ENCODE measurements at regions not wholly inside any gene's neighbourhood (a gene's known extent, or its start where the extent isn't known, plus 50 kb on each side); places are given as distances from the start of the nearest gene placed in this dataset.

DNA sequence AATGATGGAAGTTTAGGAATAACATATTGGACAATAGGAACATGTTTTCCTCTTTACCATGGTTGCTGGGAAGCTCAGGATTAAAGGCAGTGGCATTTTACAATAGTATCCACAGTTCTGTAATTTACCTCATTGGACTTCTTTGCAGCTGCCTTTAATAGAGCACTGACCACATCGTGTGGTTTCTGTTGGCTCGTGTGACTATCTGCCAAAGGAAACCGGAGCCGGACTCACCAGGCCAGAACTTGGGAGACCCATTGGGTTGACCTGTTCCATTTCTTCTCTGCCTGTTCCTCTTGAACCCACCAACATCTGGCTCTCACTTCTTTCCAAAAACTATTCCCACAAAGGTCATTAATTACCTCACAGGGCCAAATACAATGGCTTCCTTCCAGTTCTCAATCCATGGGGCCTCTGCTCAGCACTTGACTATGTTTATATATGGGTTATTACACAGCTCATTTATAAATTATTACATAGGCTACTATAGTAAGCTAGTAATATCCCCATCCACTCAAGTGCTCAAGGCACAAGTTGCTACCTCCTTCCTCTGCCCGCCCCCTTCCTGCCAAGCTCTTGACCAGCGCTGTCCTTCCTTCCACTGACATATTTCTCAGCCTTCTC lies 121.5 kb upstream of the VASH1 start:
- Histone ChIP-seq H3K27me3 (replicated peaks; ENCODE audit: insufficient read depth, low read depth, low read length, poor library complexity) (no peaks in the 10 kb centered on the region), H3K4me3 (ENCODE audit: low read depth, low read length, poor library complexity, severe bottlenecking) (no peak overlapping the region), H3K9me3 (ENCODE audit: low read depth, low read length, poor library complexity, severe bottlenecking) (no peaks in the 10 kb centered on the region), H3K4me1 (ENCODE audit: insufficient read depth, low read length, poor library complexity, severe bottlenecking) (peaks cover 11% of the 10 kb centered on the region), H3K36me3 (ENCODE audit: insufficient read depth, low read length, poor library complexity, severe bottlenecking) (no peaks in the 10 kb centered on the region), H3K27ac (ENCODE audit: low read depth, low read length, poor library complexity, severe bottlenecking) (no peak overlapping the region)
- CTCF ChIA-PET: no interaction called here
- DNase-seq (ENCODE audit: low spot score): no peak
- intact Hi-C loops (cut with micrococcal nuclease; ENCODE audit: unreplicated experiment): no loop called here
- BruUV-seq (replicated peaks): no TSS peak
- POLR2A ChIA-PET (ENCODE audit: low non-redundant PET): no interaction called here
- no peak for TF ChIP-seq EZH2 (IDR thresholded peaks at IDR 0.05; ENCODE audit: borderline replicate concordance, low read depth, low read length, poor library complexity, severe bottlenecking)
- TF ChIP-seq, protein P1, sequence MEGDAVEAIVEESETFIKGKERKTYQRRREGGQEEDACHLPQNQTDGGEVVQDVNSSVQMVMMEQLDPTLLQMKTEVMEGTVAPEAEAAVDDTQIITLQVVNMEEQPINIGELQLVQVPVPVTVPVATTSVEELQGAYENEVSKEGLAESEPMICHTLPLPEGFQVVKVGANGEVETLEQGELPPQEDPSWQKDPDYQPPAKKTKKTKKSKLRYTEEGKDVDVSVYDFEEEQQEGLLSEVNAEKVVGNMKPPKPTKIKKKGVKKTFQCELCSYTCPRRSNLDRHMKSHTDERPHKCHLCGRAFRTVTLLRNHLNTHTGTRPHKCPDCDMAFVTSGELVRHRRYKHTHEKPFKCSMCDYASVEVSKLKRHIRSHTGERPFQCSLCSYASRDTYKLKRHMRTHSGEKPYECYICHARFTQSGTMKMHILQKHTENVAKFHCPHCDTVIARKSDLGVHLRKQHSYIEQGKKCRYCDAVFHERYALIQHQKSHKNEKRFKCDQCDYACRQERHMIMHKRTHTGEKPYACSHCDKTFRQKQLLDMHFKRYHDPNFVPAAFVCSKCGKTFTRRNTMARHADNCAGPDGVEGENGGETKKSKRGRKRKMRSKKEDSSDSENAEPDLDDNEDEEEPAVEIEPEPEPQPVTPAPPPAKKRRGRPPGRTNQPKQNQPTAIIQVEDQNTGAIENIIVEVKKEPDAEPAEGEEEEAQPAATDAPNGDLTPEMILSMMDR (conservative IDR thresholded peaks at IDR 0.05; ENCODE audit: low read depth, low read length): no peak

DNA sequence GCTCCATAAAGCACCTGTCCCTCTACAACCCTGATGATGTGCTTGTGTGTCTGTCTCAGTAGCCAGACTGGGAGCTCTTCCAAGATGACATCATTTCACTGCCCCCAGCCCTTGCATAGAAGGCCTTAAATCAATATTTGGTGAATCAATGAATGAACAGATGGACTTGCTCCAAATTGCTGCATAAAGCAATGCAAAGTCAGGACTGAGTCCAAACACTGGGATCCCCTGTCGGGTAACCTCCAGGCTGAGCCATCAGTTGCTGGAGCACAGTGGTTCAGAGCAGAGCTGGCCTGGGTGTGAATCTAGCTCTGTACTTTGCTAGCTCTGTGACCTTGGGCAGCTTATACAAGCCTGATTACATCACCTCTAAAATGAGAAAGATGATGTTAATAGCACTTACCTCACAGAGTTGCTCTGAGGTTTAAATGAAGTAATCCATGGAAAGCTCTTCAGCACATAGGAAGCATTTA lies 120.3 kb upstream of the VASH1 start:
- no peaks in the 10 kb centered on the region for H3K36me3 ChIP-seq (ENCODE audit: insufficient read depth, low read length, poor library complexity, severe bottlenecking)
- no peak overlapping the region for H3K4me3 ChIP-seq (ENCODE audit: low read depth, low read length, poor library complexity, severe bottlenecking)
- DNase-seq (ENCODE audit: low spot score): no peak
- intact Hi-C loops (cut with micrococcal nuclease; ENCODE audit: unreplicated experiment): no loop called here
- no TSS peak for BruUV-seq (replicated peaks)
- TF ChIP-seq, protein P1 (conservative IDR thresholded peaks at IDR 0.05; ENCODE audit: low read depth, low read length): no peak
- no peak for TF ChIP-seq EZH2 (IDR thresholded peaks at IDR 0.05; ENCODE audit: borderline replicate concordance, low read depth, low read length, poor library complexity, severe bottlenecking)
- CTCF ChIA-PET: no interaction called here
- peaks cover 12% of the 10 kb centered on the region for H3K4me1 ChIP-seq (ENCODE audit: insufficient read depth, low read length, poor library complexity, severe bottlenecking)
- H3K27ac ChIP-seq (ENCODE audit: low read depth, low read length, poor library complexity, severe bottlenecking): no peak overlapping the region
- H3K9me3 ChIP-seq (ENCODE audit: low read depth, low read length, poor library complexity, severe bottlenecking): no peaks in the 10 kb centered on the region
- POLR2A ChIA-PET (ENCODE audit: low non-redundant PET): no interaction called here
- no peaks in the 10 kb centered on the region for H3K27me3 ChIP-seq (replicated peaks; ENCODE audit: insufficient read depth, low read depth, low read length, poor library complexity)

DNA sequence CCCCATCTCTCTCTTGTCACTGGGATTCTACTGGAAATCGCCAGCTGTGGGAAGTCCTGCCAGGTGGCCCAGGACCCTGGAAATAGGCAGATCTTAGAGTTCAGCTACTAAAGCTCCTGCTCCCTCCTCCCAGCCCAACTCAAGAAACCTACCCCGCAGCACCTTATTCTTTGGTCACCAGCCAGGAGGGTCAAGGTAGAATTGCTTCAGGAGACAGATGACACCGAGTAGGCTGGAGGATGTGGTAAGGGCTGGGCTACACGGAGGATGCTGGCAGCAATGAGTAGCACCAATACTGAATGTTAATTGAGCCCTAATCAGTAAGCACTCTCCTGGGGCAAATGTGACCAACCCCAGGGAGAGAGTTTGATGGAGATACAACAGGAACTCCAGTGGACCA lies 119.7 kb upstream of the VASH1 start:
- peaks cover 12% of the 10 kb centered on the region for H3K4me1 ChIP-seq (ENCODE audit: insufficient read depth, low read length, poor library complexity, severe bottlenecking)
- no peak overlapping the region for H3K27ac ChIP-seq (ENCODE audit: low read depth, low read length, poor library complexity, severe bottlenecking)
- H3K4me3 ChIP-seq (ENCODE audit: low read depth, low read length, poor library complexity, severe bottlenecking): no peak overlapping the region
- no peak for TF ChIP-seq EZH2 (IDR thresholded peaks at IDR 0.05; ENCODE audit: borderline replicate concordance, low read depth, low read length, poor library complexity, severe bottlenecking)
- TF ChIP-seq, protein P1 (conservative IDR thresholded peaks at IDR 0.05; ENCODE audit: low read depth, low read length): no peak
- no peak for DNase-seq (ENCODE audit: low spot score)
- intact Hi-C loops (cut with micrococcal nuclease; ENCODE audit: unreplicated experiment): no loop called here
- H3K9me3 ChIP-seq (ENCODE audit: low read depth, low read length, poor library complexity, severe bottlenecking): no peaks in the 10 kb centered on the region
- no TSS peak for BruUV-seq (replicated peaks)
- ChIA-PET POLR2A (ENCODE audit: low non-redundant PET) (no interaction called here), CTCF (no interaction called here)
- no peaks in the 10 kb centered on the region for H3K27me3 ChIP-seq (replicated peaks; ENCODE audit: insufficient read depth, low read depth, low read length, poor library complexity)
- no peaks in the 10 kb centered on the region for H3K36me3 ChIP-seq (ENCODE audit: insufficient read depth, low read length, poor library complexity, severe bottlenecking)
